ENCODE measurements at regions not wholly inside any gene's neighbourhood (a gene's known extent, or its start where the extent isn't known, plus 50 kb on each side); places are given as distances from the start of the nearest gene placed in this dataset.

- ChIA-PET POLR2A (no interaction called here), CTCF (ENCODE audit: low intra/inter-chr PET ratio, low total read pairs) (no interaction called here)
- no peak for DNase-seq (ENCODE audit: low spot score)
- H3K79me2 ChIP-seq (ENCODE audit: insufficient read depth, low read length): no peaks in the 10 kb centered on the region
- peaks cover 88% of the 10 kb centered on the region for H3K9me3 ChIP-seq (ENCODE audit: low read length)
- H3K9ac ChIP-seq (ENCODE audit: insufficient read depth, low read depth, low read length): no peak overlapping the region
- ATAC-seq: no peak
- no peak overlapping the region for H2AFZ ChIP-seq (ENCODE audit: low read length)
- WGBS (ENCODE audit: low lambda C conversion rate): under 1% methylated on average over 5 of the region's 5 CpGs
- H3K27me3 ChIP-seq (ENCODE audit: control insufficient read depth in 1 of 2, insufficient read depth in 2 of 2, low read length in 2 of 2): no peaks in the 10 kb centered on the region; a peak in 1 of 5 replicates
- in situ Hi-C loops (cut with HindIII; ENCODE audit: extremely low pct_ligation_motif_present, low pct_unique_long_range_greater_than_20kb) (no loop called here), intact Hi-C loops (cut with micrococcal nuclease; ENCODE audit: unreplicated experiment) (no loop called here)
- TF ChIP-seq E2F5 (CRISPR knock-in tag; conservative IDR thresholded peaks at IDR 0.05): no peak
- no peak for TF ChIP-seq XBP1 (CRISPR knock-in tag; IDR thresholded peaks at IDR 0.05)
- TF ChIP-seq DR1 (CRISPR knock-in tag; IDR thresholded peaks at IDR 0.05): no peak
- no peak for TF ChIP-seq ZZZ3 (CRISPR knock-in tag; IDR thresholded peaks at IDR 0.05; ENCODE audit: borderline replicate concordance)
- TF ChIP-seq ZNF556 (CRISPR knock-in tag; IDR thresholded peaks at IDR 0.05; ENCODE audit: borderline replicate concordance): no peak
- no peak for TF ChIP-seq ZNF251 (CRISPR knock-in tag; IDR thresholded peaks at IDR 0.05)
- no peak for TF ChIP-seq RELA (CRISPR knock-in tag; IDR thresholded peaks at IDR 0.05)
- TF ChIP-seq THAP11 (CRISPR knock-in tag; IDR thresholded peaks at IDR 0.05): no peak
- no peak for TF ChIP-seq LBX2 (CRISPR knock-in tag; IDR thresholded peaks at IDR 0.05; ENCODE audit: borderline replicate concordance)
- no peak for TF ChIP-seq HOXA5 (CRISPR knock-in tag; IDR thresholded peaks at IDR 0.05)
- TF ChIP-seq ATAD3A (CRISPR knock-in tag; IDR thresholded peaks at IDR 0.05): no peak
- no peak for TF ChIP-seq ZNF383 (CRISPR knock-in tag; IDR thresholded peaks at IDR 0.05; ENCODE audit: borderline replicate concordance)
- no peak for TF ChIP-seq SYNCRIP (IDR thresholded peaks at IDR 0.05; ENCODE audit: insufficient read depth, low read depth, low read length)
- TF ChIP-seq ZNF142 (CRISPR knock-in tag; IDR thresholded peaks at IDR 0.05): no peak
- TF ChIP-seq CBX1 (IDR thresholded peaks at IDR 0.05; ENCODE audit: low read depth): no peak
- TF ChIP-seq HIVEP1 (CRISPR knock-in tag; IDR thresholded peaks at IDR 0.05): no peak
- TF ChIP-seq MAFG (CRISPR knock-in tag; IDR thresholded peaks at IDR 0.05): no peak
- TF ChIP-seq PAF1 (CRISPR knock-in tag; IDR thresholded peaks at IDR 0.05): no peak
- no TSS peak for BruUV-seq (replicated peaks)
- no peak overlapping the region for H3K4me2 ChIP-seq (ENCODE audit: low read depth, low read length)
- no peaks in the 10 kb centered on the region for H4K20me1 ChIP-seq (ENCODE audit: insufficient read depth, low read length)
- no peak overlapping the region for H3K27ac ChIP-seq (ENCODE audit: extremely low read length, insufficient read depth, low read length)
- no peak overlapping the region for H3K4me3 ChIP-seq (replicated peaks in 1 of 3; ENCODE audit: insufficient read depth in 1 of 3, low read depth in 2 of 3, low read length in 3 of 3)
- H3K36me3 ChIP-seq (replicated peaks in 1 of 2; ENCODE audit: control insufficient read depth in 1 of 2, insufficient read depth in 2 of 2, low read length in 2 of 2): no peaks in the 10 kb centered on the region
- H3K4me1 ChIP-seq (ENCODE audit: insufficient read depth, low read length): no peaks in the 10 kb centered on the region
- FAIRE-seq: no peak
These were observed 656.0 kb upstream of the HS3ST1 start for GRCh38 chr4:12084690-12085089.

Measured in HepG2 (cell line).